ENCODE measurements at regions not wholly inside any gene's neighbourhood (a gene's known extent, or its start where the extent isn't known, plus 50 kb on each side); places are given as distances from the start of the nearest gene placed in this dataset.

GRCh38 chr5:158387499-158387898 is 528.6 kb upstream of the CLINT1 start:
- no peak for TF ChIP-seq EZH2phosphoT487 (IDR thresholded peaks at IDR 0.05; ENCODE audit: insufficient read depth, low read depth)
- no peak for TF ChIP-seq EZH2 (IDR thresholded peaks at IDR 0.05; ENCODE audit: insufficient read depth, poor library complexity, severe bottlenecking)
- Histone ChIP-seq H3K4me1 (ENCODE audit: insufficient read depth) (peaks cover 59% of the 10 kb centered on the region), H2AFZ (no peak overlapping the region), H3K9me3 (ENCODE audit: low read depth) (no peaks in the 10 kb centered on the region), H4K20me1 (ENCODE audit: insufficient read depth) (no peaks in the 10 kb centered on the region), H3K36me3 (ENCODE audit: low read depth) (no peaks in the 10 kb centered on the region), H3K9ac (no peak overlapping the region), H3K79me2 (ENCODE audit: insufficient read depth) (no peaks in the 10 kb centered on the region), H3K27ac (no peak overlapping the region), H3K27me3 (replicated peaks; ENCODE audit: insufficient read depth) (no peaks in the 10 kb centered on the region), H3F3A (ENCODE audit: insufficient read depth) (peaks cover 65% of the 10 kb centered on the region), H3K4me2 (ENCODE audit: unreplicated experiment) (no peak overlapping the region), H3K4me3 (no peak overlapping the region), H3K9me2 (ENCODE audit: insufficient read depth) (no peaks in the 10 kb centered on the region)
- WGBS, 2 experiments (ENCODE audit: low coverage in 1 of 2, low lambda C conversion rate in 2 of 2, missing lambda C conversion rate in 2 of 2) = 84 to 86% methylated on average over 1 of the region's 1 CpG
- no peak for DNase-seq
- in situ Hi-C loops (cut with MboI) = no loop called here

- DNase-seq = no peak
- Histone ChIP-seq H2AFZ (0 out of 2 replicates have a peak overlapping the region, but pooled peaks have one; percentile 45), H3K36me3 (ENCODE audit: low read depth) (no peaks in the 10 kb centered on the region), H3K27me3 (replicated peaks; ENCODE audit: insufficient read depth) (no peaks in the 10 kb centered on the region), H3K4me3 (no peak overlapping the region), H3K79me2 (ENCODE audit: insufficient read depth) (no peaks in the 10 kb centered on the region), H3K4me2 (ENCODE audit: unreplicated experiment) (peak overlapping the region; percentile 59), H3K4me1 (ENCODE audit: insufficient read depth) (peaks cover 53% of the 10 kb centered on the region), H4K20me1 (ENCODE audit: insufficient read depth) (no peaks in the 10 kb centered on the region), H3K27ac (peak overlapping the region; percentile 89), H3F3A (ENCODE audit: insufficient read depth) (peaks cover 64% of the 10 kb centered on the region), H3K9me3 (ENCODE audit: low read depth) (no peaks in the 10 kb centered on the region), H3K9ac (peak overlapping the region; percentile 53; the same call in 1 of the 2 replicates), H3K9me2 (ENCODE audit: insufficient read depth) (no peaks in the 10 kb centered on the region)
- 81 to 84% methylated on average over 3 of the region's 3 CpGs for WGBS, 2 experiments (ENCODE audit: low coverage in 1 of 2, low lambda C conversion rate in 2 of 2, missing lambda C conversion rate in 2 of 2)
- in situ Hi-C loops (cut with MboI) = no loop called here
- no peak for TF ChIP-seq EZH2 (IDR thresholded peaks at IDR 0.05; ENCODE audit: insufficient read depth, poor library complexity, severe bottlenecking)
- TF ChIP-seq EZH2phosphoT487 (IDR thresholded peaks at IDR 0.05; ENCODE audit: insufficient read depth, low read depth) = no peak
These were observed 527.0 kb upstream of the CLINT1 start for GRCh38 chr5:158385982-158386381.

GRCh38 chr5:158384535-158385481 is 525.9 kb upstream of the CLINT1 start:
- Histone ChIP-seq H3K36me3 (ENCODE audit: low read depth) (no peaks in the 10 kb centered on the region), H3K9me3 (ENCODE audit: low read depth) (no peaks in the 10 kb centered on the region), H3K9ac (peak overlapping the region; percentile 53), H3K27me3 (replicated peaks; ENCODE audit: insufficient read depth) (no peaks in the 10 kb centered on the region), H3K4me3 (peak overlapping the region; percentile 1; the same call in 1 of the 2 replicates), H3K4me1 (ENCODE audit: insufficient read depth) (peaks cover 43% of the 10 kb centered on the region), H3K79me2 (ENCODE audit: insufficient read depth) (no peaks in the 10 kb centered on the region), H4K20me1 (ENCODE audit: insufficient read depth) (no peaks in the 10 kb centered on the region), H3F3A (ENCODE audit: insufficient read depth) (peaks cover 53% of the 10 kb centered on the region), H2AFZ (peak overlapping the region; percentile 45), H3K4me2 (ENCODE audit: unreplicated experiment) (peak overlapping the region; percentile 59), H3K27ac (peak overlapping the region; percentile 89), H3K9me2 (ENCODE audit: insufficient read depth) (no peaks in the 10 kb centered on the region)
- in situ Hi-C loops (cut with MboI) = no loop called here
- WGBS, 2 experiments (ENCODE audit: low coverage in 1 of 2, low lambda C conversion rate in 2 of 2, missing lambda C conversion rate in 2 of 2) = 0% methylated on average over 1 of the region's 1 CpG
- DNase-seq = peak; percentile 97
- TF ChIP-seq EZH2 (IDR thresholded peaks at IDR 0.05; ENCODE audit: insufficient read depth, poor library complexity, severe bottlenecking) (no peak), EZH2phosphoT487 (IDR thresholded peaks at IDR 0.05; ENCODE audit: insufficient read depth, low read depth) (no peak)

- in situ Hi-C loops (cut with MboI) = no loop called here
- H3K4me1 ChIP-seq (ENCODE audit: insufficient read depth) = peaks cover 43% of the 10 kb centered on the region
- H3K27me3 ChIP-seq (replicated peaks; ENCODE audit: insufficient read depth) = no peaks in the 10 kb centered on the region
- H3K4me2 ChIP-seq (ENCODE audit: unreplicated experiment) = peak overlapping the region; percentile 76
- no peak for DNase-seq
- TF ChIP-seq EZH2 (IDR thresholded peaks at IDR 0.05; ENCODE audit: insufficient read depth, poor library complexity, severe bottlenecking) (no peak), EZH2phosphoT487 (IDR thresholded peaks at IDR 0.05; ENCODE audit: insufficient read depth, low read depth) (no peak)
- no peak overlapping the region for H2AFZ ChIP-seq
- H3K9me2 ChIP-seq (ENCODE audit: insufficient read depth) = no peaks in the 10 kb centered on the region
- WGBS, 2 experiments (ENCODE audit: low coverage in 1 of 2, low lambda C conversion rate in 2 of 2, missing lambda C conversion rate in 2 of 2) = 44 to 49% methylated on average over 1 of the region's 1 CpG
- no peaks in the 10 kb centered on the region for H3K79me2 ChIP-seq (ENCODE audit: insufficient read depth)
- no peak overlapping the region for H3K9ac ChIP-seq
- H3F3A ChIP-seq (ENCODE audit: insufficient read depth) = peaks cover 53% of the 10 kb centered on the region
- no peak overlapping the region for H3K27ac ChIP-seq
- no peaks in the 10 kb centered on the region for H3K9me3 ChIP-seq (ENCODE audit: low read depth)
- no peaks in the 10 kb centered on the region for H3K36me3 ChIP-seq (ENCODE audit: low read depth)
- H4K20me1 ChIP-seq (ENCODE audit: insufficient read depth) = no peaks in the 10 kb centered on the region
- H3K4me3 ChIP-seq = no peak overlapping the region
These were observed 524.5 kb upstream of the CLINT1 start for GRCh38 chr5:158383486-158383885.

Measured in GM23248 (cell line).